Retinal pigment epithelial cell (primary cell): ENCODE measurements at regions not wholly inside any gene's neighbourhood (a gene's known extent, or its start where the extent isn't known, plus 50 kb on each side); places are given as distances from the start of the nearest gene placed in this dataset.

Source experiments
- DNase-seq: peaks from one replicate; pipeline ENCODE4 v3.0.0-alpha.2; 2010; ENCODE audit warnings: low read depth
- H3K4me3 ChIP-seq: 2 replicates; pipeline ENCODE4 v1.5.1; 2011; ENCODE audit warnings: mild to moderate bottlenecking, low read length, control low read depth, moderate library complexity
- CTCF ChIP-seq: conservative IDR thresholded peaks from 2 replicates; pipeline ENCODE4 v1.5.1; 2011; ENCODE audit warnings: low read depth, low read length, control low read depth, inconsistent platforms

- no peak for DNase-seq
- H3K4me3 ChIP-seq: no peak overlapping the region
- no peak for TF ChIP-seq CTCF
Observed at GRCh38 chr4:28117084-28117682, 1256.5 kb downstream of the STIM2 start.

- no peak for TF ChIP-seq CTCF
- DNase-seq: no peak
- H3K4me3 ChIP-seq: no peak overlapping the region
Observed at GRCh38 chr4:28146191-28146590, 1285.5 kb downstream of the STIM2 start.

GRCh38 chr4:28148221-28148620 is 1287.6 kb downstream of the STIM2 start:
- no peak for TF ChIP-seq CTCF
- no peak for DNase-seq
- H3K4me3 ChIP-seq: no peak overlapping the region

- TF ChIP-seq CTCF: no peak
- H3K4me3 ChIP-seq: no peak overlapping the region
- DNase-seq: no peak
Observed at GRCh38 chr4:28149762-28150161, 1289.1 kb downstream of the STIM2 start.

- TF ChIP-seq CTCF: no peak
- H3K4me3 ChIP-seq: no peak overlapping the region
- DNase-seq: no peak
Observed at GRCh38 chr4:28151314-28151713, 1290.7 kb downstream of the STIM2 start.

- no peak overlapping the region for H3K4me3 ChIP-seq
- no peak for DNase-seq
- no peak for TF ChIP-seq CTCF
Observed at GRCh38 chr4:28167411-28167810, 1306.8 kb downstream of the STIM2 start.

- no peak for DNase-seq
Observed at GRCh38 chr4:28176942-28177341, 1316.3 kb downstream of the STIM2 start.

More at GRCh38 chr4:28176942-28177341, 1316.3 kb downstream of the STIM2 start:
- TF ChIP-seq CTCF: no peak
- no peak overlapping the region for H3K4me3 ChIP-seq
